GM13977 (cell line): ENCODE measurements at regions not wholly inside any gene's neighbourhood (a gene's known extent, or its start where the extent isn't known, plus 50 kb on each side); places are given as distances from the start of the nearest gene placed in this dataset.

Experiments used
- DNase-seq: peaks from one replicate; pipeline ENCODE4 v3.0.0; 2012; ENCODE audit warnings: low spot score
- CTCF ChIP-seq: IDR thresholded peaks from 2 replicates; pipeline ENCODE4 v1.5.1; 2012; ENCODE audit warnings: mild to moderate bottlenecking, control low read depth; ENCODE audit not compliant: insufficient read depth; ENCODE audit errors: extremely low read depth, missing control alignments
- in situ Hi-C: fragments of 300-500 bp; cut with MboI; formaldehyde crosslinking; loops from one replicate; pipeline ENCODE4 v1.12.0; 2022; ENCODE audit warnings: low sequenced_read_pairs, low pct_unique_long_range_greater_than_20kb, mixed read lengths, inconsistent platforms; ENCODE audit not compliant: unreplicated experiment

GRCh38 chr12:75781532-75782046, 250.0 kb downstream of the PHLDA1 start:
- no peak for DNase-seq
- no peak for TF ChIP-seq CTCF
- in situ Hi-C loops, result no loop called here

- in situ Hi-C loops, result no loop called here
- TF ChIP-seq CTCF, result no peak
- no peak for DNase-seq
Observed at GRCh38 chr12:75779891-75780496, 251.6 kb downstream of the PHLDA1 start.

GRCh38 chr12:75774261-75775052, 257.1 kb downstream of the PHLDA1 start:
- in situ Hi-C loops, result no loop called here
- DNase-seq, result no peak
- TF ChIP-seq CTCF, result no peak

DNA sequence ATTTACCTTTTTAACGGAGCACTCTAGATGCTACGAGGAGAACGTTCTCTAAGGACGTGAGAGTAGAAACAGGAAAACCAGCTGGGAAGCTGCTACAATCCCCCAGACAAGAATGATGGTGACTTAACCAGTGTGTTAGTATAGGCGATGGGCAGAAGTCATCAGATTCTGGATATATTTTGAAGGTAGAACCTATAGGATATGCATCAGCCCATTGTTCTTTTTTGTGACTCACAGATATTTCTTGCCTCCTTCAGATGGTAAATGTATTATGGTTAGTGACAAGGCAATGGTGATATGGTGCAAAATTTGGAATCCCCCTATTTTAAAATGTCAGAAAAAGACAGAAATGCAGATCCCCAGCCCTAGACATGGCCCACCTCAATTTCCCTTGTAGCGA, 258.2 kb downstream of the PHLDA1 start:
- DNase-seq, result no peak
- TF ChIP-seq CTCF, result no peak
- in situ Hi-C loops, result no loop called here

DNA sequence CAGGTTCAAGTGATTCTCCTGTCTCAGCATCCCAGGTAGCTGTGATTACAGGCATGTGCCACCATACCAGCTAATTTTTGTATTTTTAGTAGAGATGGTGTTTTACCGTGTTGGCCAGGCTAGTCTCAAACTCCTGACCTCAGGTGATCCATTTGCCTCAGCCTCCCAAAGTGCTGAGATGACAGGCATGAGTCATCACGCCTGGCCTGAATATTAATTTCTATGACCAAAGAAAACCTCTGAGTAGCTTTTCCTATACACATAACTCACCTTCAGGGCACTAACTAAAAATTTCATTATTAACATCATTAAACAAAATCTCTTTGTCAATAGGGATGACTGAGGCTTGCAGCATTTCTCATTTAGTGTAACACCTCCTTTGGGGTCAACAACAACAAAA, 259.6 kb upstream of the KRR1 start:
- no peak for TF ChIP-seq CTCF
- DNase-seq, result no peak
- in situ Hi-C loops, result no loop called here

- in situ Hi-C loops, result no loop called here
- no peak for TF ChIP-seq CTCF
- no peak for DNase-seq
Observed at GRCh38 chr12:75767957-75768356, 256.5 kb upstream of the KRR1 start.
